Vagina (tissue), 2 donors: ENCODE measurements at regions not wholly inside any gene's neighbourhood (a gene's known extent, or its start where the extent isn't known, plus 50 kb on each side); places are given as distances from the start of the nearest gene placed in this dataset.

Source experiments
- POLR2A ChIP-seq, 2 donors: fragments of 450-650 bp; IDR thresholded peaks; one replicate each; pipeline ENCODE4 v1.6.1; 2017; ENCODE audit warnings: antibody characterized with exemption in 2 of 2, mild to moderate bottlenecking in 2 of 2, moderate library complexity in 2 of 2
- POLR2AphosphoS5 ChIP-seq, 2 donors: sonication (generic); formaldehyde crosslinking; IDR thresholded peaks; one replicate each; pipeline ENCODE4 v1.9.0; 2017; ENCODE audit warnings: antibody characterized with exemption in 2 of 2, mild to moderate bottlenecking in 2 of 2, low read depth in 1 of 2; ENCODE audit not compliant: insufficient read depth in 1 of 2
- TF ChIP-seq, protein P1 (sequence below), 3 experiments: fragments of 450-650 bp in 2 of 3; fragments of 200-600 bp in 1 of 3; sonication (generic) in 1 of 3; IDR thresholded peaks; one replicate each; pipeline ENCODE4 v1.5.1; 2017 to 2019; ENCODE audit warnings: antibody characterized with exemption in 3 of 3, mild to moderate bottlenecking in 2 of 3, moderate library complexity in 2 of 3

DNA sequence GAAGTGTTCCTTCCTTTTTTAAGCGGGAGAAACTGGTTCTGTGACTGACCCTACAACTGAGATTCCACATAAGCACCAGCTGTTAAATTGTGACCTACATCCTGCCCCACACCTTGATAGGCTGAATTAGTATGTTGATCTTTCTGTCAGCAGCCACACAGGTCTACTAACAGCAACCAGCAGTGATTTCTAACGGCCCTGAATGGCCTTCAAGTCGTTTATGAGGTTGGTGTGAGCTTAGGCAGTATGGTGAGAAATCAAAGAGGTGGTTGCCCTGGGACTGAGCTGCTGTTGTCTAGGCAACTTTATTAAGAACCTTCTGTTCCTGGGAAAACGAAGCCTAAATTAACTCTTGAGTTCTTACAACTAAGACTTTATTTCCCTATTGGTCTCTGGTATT is 197.2 kb upstream of the FSHR start:
- TF ChIP-seq, protein P1, sequence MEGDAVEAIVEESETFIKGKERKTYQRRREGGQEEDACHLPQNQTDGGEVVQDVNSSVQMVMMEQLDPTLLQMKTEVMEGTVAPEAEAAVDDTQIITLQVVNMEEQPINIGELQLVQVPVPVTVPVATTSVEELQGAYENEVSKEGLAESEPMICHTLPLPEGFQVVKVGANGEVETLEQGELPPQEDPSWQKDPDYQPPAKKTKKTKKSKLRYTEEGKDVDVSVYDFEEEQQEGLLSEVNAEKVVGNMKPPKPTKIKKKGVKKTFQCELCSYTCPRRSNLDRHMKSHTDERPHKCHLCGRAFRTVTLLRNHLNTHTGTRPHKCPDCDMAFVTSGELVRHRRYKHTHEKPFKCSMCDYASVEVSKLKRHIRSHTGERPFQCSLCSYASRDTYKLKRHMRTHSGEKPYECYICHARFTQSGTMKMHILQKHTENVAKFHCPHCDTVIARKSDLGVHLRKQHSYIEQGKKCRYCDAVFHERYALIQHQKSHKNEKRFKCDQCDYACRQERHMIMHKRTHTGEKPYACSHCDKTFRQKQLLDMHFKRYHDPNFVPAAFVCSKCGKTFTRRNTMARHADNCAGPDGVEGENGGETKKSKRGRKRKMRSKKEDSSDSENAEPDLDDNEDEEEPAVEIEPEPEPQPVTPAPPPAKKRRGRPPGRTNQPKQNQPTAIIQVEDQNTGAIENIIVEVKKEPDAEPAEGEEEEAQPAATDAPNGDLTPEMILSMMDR (IDR thresholded peaks at IDR 0.05), result no peak
- no peak for TF ChIP-seq POLR2A (IDR thresholded peaks at IDR 0.05)
- no peak for TF ChIP-seq POLR2AphosphoS5 (IDR thresholded peaks at IDR 0.05; ENCODE audit: insufficient read depth in 1 of 2, low read depth in 1 of 2)
